ENCODE measurements at regions not wholly inside any gene's neighbourhood (a gene's known extent, or its start where the extent isn't known, plus 50 kb on each side); places are given as distances from the start of the nearest gene placed in this dataset.

DNA sequence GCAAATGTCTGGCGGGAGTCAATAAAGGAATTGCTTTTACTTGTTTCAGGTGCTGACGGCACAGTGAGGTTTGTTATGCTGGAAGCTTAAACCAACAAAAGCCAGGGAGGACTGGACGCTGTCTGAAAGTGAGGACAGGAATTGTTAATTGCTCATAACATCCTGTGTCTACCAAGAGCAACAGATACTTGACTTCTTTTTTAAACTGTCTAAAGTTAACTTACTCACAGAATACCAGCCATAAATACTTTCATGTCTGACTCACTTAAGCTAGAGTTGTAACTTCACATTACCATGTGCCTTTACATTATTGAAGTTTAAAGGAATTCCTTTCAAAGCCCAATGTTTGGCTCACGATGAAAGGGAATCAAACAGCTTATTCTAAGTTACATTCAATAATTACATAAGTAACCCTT, 252.7 kb upstream of the SHH start:
- Histone ChIP-seq H3K27ac (ENCODE audit: insufficient read depth, low read depth, low read length) (no peak overlapping the region), H3K9me1 (replicated peaks; ENCODE audit: control insufficient read depth, extremely low read depth, insufficient read depth, low read length) (no peaks in the 10 kb centered on the region), H3K4me3 (replicated peaks in 1 of 3; ENCODE audit: insufficient read depth in 1 of 3, low read depth in 1 of 3, low read length in 3 of 3) (no peak overlapping the region), H2AFZ (ENCODE audit: low read depth, low read length) (no peak overlapping the region), H3K9me3 (replicated peaks; ENCODE audit: control insufficient read depth, insufficient read depth, low read length) (peaks cover 7% of the 10 kb centered on the region), H3K79me2 (ENCODE audit: control insufficient read depth, insufficient read depth, low read length) (no peaks in the 10 kb centered on the region), H3K27me3 (ENCODE audit: control insufficient read depth in 2 of 2, insufficient read depth in 2 of 2, low read length in 2 of 2) (no peaks in the 10 kb centered on the region), H4K20me1 (replicated peaks; ENCODE audit: control insufficient read depth, extremely low read depth, insufficient read depth, low read length) (no peaks in the 10 kb centered on the region), H3K9ac (replicated peaks; ENCODE audit: extremely low read depth, insufficient read depth, low read length) (no peak overlapping the region), H3K4me1 (ENCODE audit: control insufficient read depth, extremely low read depth, insufficient read depth, low read length) (no peaks in the 10 kb centered on the region), H3K36me3 (ENCODE audit: control insufficient read depth in 2 of 2, extremely low read depth in 1 of 2, insufficient read depth in 2 of 2, low read length in 2 of 2) (no peaks in the 10 kb centered on the region), H3K4me2 (ENCODE audit: insufficient read depth, low read length) (no peak overlapping the region)
- FAIRE-seq: no peak
- dilution Hi-C loops (cut with MboI; ENCODE audit: extremely low pct_ligation_motif_present, low sequenced_read_pairs) (no loop called here), intact Hi-C loops (cut with micrococcal nuclease) (loop anchor here (1.0 kb wide), 1 partner anchor 114 kb away; no protein-coding TSS in a partner anchor)
- POLR2A ChIA-PET: no interaction called here
- DNase-seq (ENCODE audit: low read depth, low spot score): peak; percentile 15
- CTCF ChIA-PET: no interaction called here
- TF ChIP-seq, protein P1, sequence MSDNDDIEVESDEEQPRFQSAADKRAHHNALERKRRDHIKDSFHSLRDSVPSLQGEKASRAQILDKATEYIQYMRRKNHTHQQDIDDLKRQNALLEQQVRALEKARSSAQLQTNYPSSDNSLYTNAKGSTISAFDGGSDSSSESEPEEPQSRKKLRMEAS (IDR thresholded peaks at IDR 0.05; ENCODE audit: insufficient read depth, insufficient read length): no peak
- no peak for TF ChIP-seq POLR2A (IDR thresholded peaks at IDR 0.05; ENCODE audit: low read depth, low read length)
- BruUV-seq (replicated peaks): no TSS peak

DNA sequence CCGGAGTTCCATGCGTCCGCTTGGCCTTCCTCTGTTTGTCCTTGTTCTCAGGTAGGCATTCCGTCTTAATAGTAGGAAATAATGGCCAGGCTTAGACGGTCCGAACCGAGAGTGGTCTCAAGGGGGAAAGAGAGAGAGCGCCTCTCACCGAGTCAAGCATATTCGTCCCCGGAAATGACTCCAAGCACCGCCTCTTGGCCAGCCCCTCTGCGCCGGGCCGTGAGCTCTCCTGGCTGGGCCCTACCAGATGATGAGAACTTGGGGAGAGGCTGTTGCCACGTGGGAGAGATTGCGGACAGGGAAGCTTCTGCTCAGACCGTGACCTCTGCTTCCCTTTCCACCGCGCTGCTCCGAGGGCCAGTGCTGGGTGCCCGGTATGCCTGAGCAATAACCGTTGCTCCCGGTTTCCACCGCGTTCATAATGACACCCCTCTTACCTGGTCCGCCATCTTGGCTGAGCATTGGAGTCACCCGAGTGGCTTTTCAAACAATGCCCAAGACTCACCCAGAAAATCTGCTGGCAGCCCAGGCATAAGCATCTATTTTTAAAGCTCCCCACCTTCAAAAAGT, 251.1 kb upstream of the SHH start:
- H3K9me3 ChIP-seq (replicated peaks; ENCODE audit: control insufficient read depth, insufficient read depth, low read length): peaks cover 7% of the 10 kb centered on the region

More for the DNA sequence above, 251.1 kb upstream of the SHH start:
- H3K36me3 ChIP-seq (ENCODE audit: control insufficient read depth in 2 of 2, extremely low read depth in 1 of 2, insufficient read depth in 2 of 2, low read length in 2 of 2): no peaks in the 10 kb centered on the region
- BruUV-seq (replicated peaks): no TSS peak
- FAIRE-seq: no peak
- no peak overlapping the region for H3K4me3 ChIP-seq (replicated peaks in 1 of 3; ENCODE audit: insufficient read depth in 1 of 3, low read depth in 1 of 3, low read length in 3 of 3)
- H3K79me2 ChIP-seq (ENCODE audit: control insufficient read depth, insufficient read depth, low read length): no peaks in the 10 kb centered on the region
- no peak overlapping the region for H3K4me2 ChIP-seq (ENCODE audit: insufficient read depth, low read length)
- no peaks in the 10 kb centered on the region for H3K4me1 ChIP-seq (ENCODE audit: control insufficient read depth, extremely low read depth, insufficient read depth, low read length)
- H3K27ac ChIP-seq (ENCODE audit: insufficient read depth, low read depth, low read length): no peak overlapping the region
- H4K20me1 ChIP-seq (replicated peaks; ENCODE audit: control insufficient read depth, extremely low read depth, insufficient read depth, low read length): no peaks in the 10 kb centered on the region
- DNase-seq (ENCODE audit: low read depth, low spot score): no peak
- TF ChIP-seq, protein P1 (IDR thresholded peaks at IDR 0.05; ENCODE audit: insufficient read depth, insufficient read length): no peak
- TF ChIP-seq MYC (IDR thresholded peaks at IDR 0.05; ENCODE audit: low read depth, low read length): no peak
- TF ChIP-seq POLR2AphosphoS5 (IDR thresholded peaks at IDR 0.05; ENCODE audit: insufficient read depth, low read depth, low read length): no peak
- no peak for TF ChIP-seq POLR2A (IDR thresholded peaks at IDR 0.05; ENCODE audit: low read depth, low read length)
- TF ChIP-seq FOS (IDR thresholded peaks at IDR 0.05; ENCODE audit: borderline replicate concordance, insufficient read depth, low read length): no peak
- no peak for TF ChIP-seq GATA2 (IDR thresholded peaks at IDR 0.05; ENCODE audit: insufficient read depth, insufficient read length, low read depth, low read length)
- ChIA-PET CTCF (no interaction called here), POLR2A (no interaction called here)
- no peaks in the 10 kb centered on the region for H3K9me1 ChIP-seq (replicated peaks; ENCODE audit: control insufficient read depth, extremely low read depth, insufficient read depth, low read length)
- dilution Hi-C loops (cut with MboI; ENCODE audit: extremely low pct_ligation_motif_present, low sequenced_read_pairs): no loop called here
- no peak overlapping the region for H3K9ac ChIP-seq (replicated peaks; ENCODE audit: extremely low read depth, insufficient read depth, low read length)
- no peaks in the 10 kb centered on the region for H3K27me3 ChIP-seq (ENCODE audit: control insufficient read depth in 2 of 2, insufficient read depth in 2 of 2, low read length in 2 of 2)
- intact Hi-C loops (cut with micrococcal nuclease): no loop called here
- no peak overlapping the region for H2AFZ ChIP-seq (ENCODE audit: low read depth, low read length)
